ENCODE measurements at regions not wholly inside any gene's neighbourhood (a gene's known extent, or its start where the extent isn't known, plus 50 kb on each side); places are given as distances from the start of the nearest gene placed in this dataset.
A peak's percentile ranks its signal among the peaks of the same experiment; 100 is the strongest.

DNA sequence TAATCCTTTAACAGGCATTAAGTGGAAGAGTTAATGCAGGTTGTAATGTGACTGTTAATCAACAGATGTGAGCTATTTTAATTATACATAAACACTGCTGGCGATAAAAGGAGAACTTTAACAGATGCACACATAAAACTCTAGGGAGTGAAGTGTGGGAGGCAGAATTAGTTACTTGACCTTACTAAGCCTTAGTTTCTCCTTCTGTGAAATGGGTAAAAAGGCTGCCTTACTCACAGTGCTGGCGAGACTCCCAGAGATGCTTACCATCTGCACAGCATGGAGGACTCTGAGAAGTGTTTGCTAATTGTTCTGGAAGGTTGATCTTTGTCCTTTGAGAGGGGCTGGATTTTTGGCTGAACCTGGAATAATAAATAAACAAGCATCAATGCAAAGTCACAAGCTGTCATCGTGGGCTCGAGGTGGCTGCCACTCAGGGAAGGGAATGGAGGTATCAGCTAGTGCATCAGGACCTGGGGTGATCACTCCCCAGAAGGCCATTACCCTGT lies 58.6 kb upstream of the MPEG1 start:
- peaks cover 2% of the 10 kb centered on the region for H3K36me3 Mint-ChIP-seq

GRCh38 chr11:59267736-59268475 lies 55.2 kb upstream of the MPEG1 start:
- H3K4me1 Mint-ChIP-seq = peaks cover 32 to 57% (median 43%) of the 10 kb centered on the region in 3 donors
- peak overlapping the region in 1 of 4 donors; percentile 57 for H3K4me3 Mint-ChIP-seq
- H3K27ac Mint-ChIP-seq = peak overlapping the region in 2 of 3 donors; percentile 6 to 23
- no peaks in the 10 kb centered on the region for H3K9me3 Mint-ChIP-seq
- no peaks in the 10 kb centered on the region for H3K36me3 Mint-ChIP-seq
- H3K27me3 Mint-ChIP-seq = peaks cover 2% of the 10 kb centered on the region

More for the DNA sequence above, 58.6 kb upstream of the MPEG1 start:
- peaks cover 6% of the 10 kb centered on the region for H3K27me3 Mint-ChIP-seq
- H3K9me3 Mint-ChIP-seq = no peaks in the 10 kb centered on the region
- peak overlapping the region; percentile 17 to 93 (median 82) for H3K27ac Mint-ChIP-seq
- H3K4me3 Mint-ChIP-seq = peak overlapping the region in 2 of 4 donors; percentile 7 to 67
- peaks cover 54 to 70% (median 68%) of the 10 kb centered on the region in 3 donors for H3K4me1 Mint-ChIP-seq

GRCh38 chr11:59267196-59267595 lies 54.5 kb upstream of the MPEG1 start:
- Mint-ChIP-seq H3K9me3 (no peaks in the 10 kb centered on the region), H3K27ac (peak overlapping the region in 1 of 3 donors; percentile 51), H3K4me1 (peaks cover 28 to 50% (median 36%) of the 10 kb centered on the region in 3 donors), H3K27me3 (no peaks in the 10 kb centered on the region), H3K4me3 (peak overlapping the region in 1 of 4 donors; percentile 34), H3K36me3 (no peaks in the 10 kb centered on the region)

GRCh38 chr11:59266491-59266890 lies 53.8 kb upstream of the MPEG1 start:
- H3K27me3 Mint-ChIP-seq = no peaks in the 10 kb centered on the region
- peaks cover 21 to 43% (median 29%) of the 10 kb centered on the region in 3 donors for H3K4me1 Mint-ChIP-seq
- no peak overlapping the region for H3K27ac Mint-ChIP-seq
- H3K36me3 Mint-ChIP-seq = no peaks in the 10 kb centered on the region
- peak overlapping the region in 1 of 4 donors; percentile 38 for H3K4me3 Mint-ChIP-seq
- no peaks in the 10 kb centered on the region for H3K9me3 Mint-ChIP-seq

DNA sequence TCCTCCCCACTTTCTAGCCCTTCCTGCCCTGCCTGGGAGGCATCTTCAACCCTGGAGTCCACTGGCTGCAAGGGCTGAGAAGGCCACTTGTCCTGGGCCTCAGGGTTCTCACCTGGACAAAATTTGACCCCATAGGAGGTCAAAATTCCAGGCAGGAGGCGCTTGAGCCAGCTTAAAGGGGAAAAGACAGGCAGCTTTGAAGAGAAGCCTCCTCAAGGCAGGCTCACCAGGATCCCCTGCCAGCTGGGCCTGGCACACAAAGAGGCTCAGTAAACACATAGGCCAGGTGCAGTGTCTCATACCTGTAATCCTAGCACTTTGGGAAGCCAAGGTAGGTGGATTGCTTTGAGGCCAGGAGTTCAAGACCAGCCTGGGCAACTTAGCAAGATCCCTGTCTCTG lies 53.0 kb upstream of the MPEG1 start:
- H3K36me3 Mint-ChIP-seq = no peaks in the 10 kb centered on the region
- no peaks in the 10 kb centered on the region for H3K27me3 Mint-ChIP-seq
- peaks cover 13 to 35% (median 22%) of the 10 kb centered on the region in 3 donors for H3K4me1 Mint-ChIP-seq
- H3K4me3 Mint-ChIP-seq = no peak overlapping the region
- H3K27ac Mint-ChIP-seq = peak overlapping the region in 1 of 3 donors; percentile 45
- no peaks in the 10 kb centered on the region for H3K9me3 Mint-ChIP-seq

- H3K4me3 Mint-ChIP-seq = no peak overlapping the region
- H3K27ac Mint-ChIP-seq = peak overlapping the region in 1 of 3 donors; percentile 19
- H3K27me3 Mint-ChIP-seq = no peaks in the 10 kb centered on the region
- H3K4me1 Mint-ChIP-seq = peaks cover 4 to 32% (median 22%) of the 10 kb centered on the region in 3 donors
- H3K36me3 Mint-ChIP-seq = no peaks in the 10 kb centered on the region
- H3K9me3 Mint-ChIP-seq = no peaks in the 10 kb centered on the region
Measured at GRCh38 chr11:59264736-59265135, 52.0 kb upstream of the MPEG1 start.

- peaks cover 4 to 32% (median 28%) of the 10 kb centered on the region in 3 donors for H3K4me1 Mint-ChIP-seq
- H3K4me3 Mint-ChIP-seq = peak overlapping the region in 2 of 4 donors; percentile 22 to 75
- no peaks in the 10 kb centered on the region for H3K9me3 Mint-ChIP-seq
- no peaks in the 10 kb centered on the region for H3K27me3 Mint-ChIP-seq
- H3K27ac Mint-ChIP-seq = no peak overlapping the region
- no peaks in the 10 kb centered on the region for H3K36me3 Mint-ChIP-seq
Measured at GRCh38 chr11:59263225-59263894, 50.6 kb upstream of the MPEG1 start.
